ENCODE measurements at regions not wholly inside any gene's neighbourhood (a gene's known extent, or its start where the extent isn't known, plus 50 kb on each side); places are given as distances from the start of the nearest gene placed in this dataset.

- Histone ChIP-seq H3F3A (ENCODE audit: insufficient read depth, low read length) (no peaks in the 10 kb centered on the region), H3K27me3 (ENCODE audit: insufficient read depth, low read length) (no peaks in the 10 kb centered on the region), H4K20me1 (ENCODE audit: insufficient read depth, low read length) (no peaks in the 10 kb centered on the region), H3K9me3 (ENCODE audit: low read length) (no peaks in the 10 kb centered on the region), H3K79me2 (ENCODE audit: insufficient read depth, low read length) (no peaks in the 10 kb centered on the region), H3K4me3 (ENCODE audit: low read depth, low read length, poor library complexity, severe bottlenecking) (no peak overlapping the region), H3K4me2 (ENCODE audit: low read length) (no peak overlapping the region), H3K9me2 (ENCODE audit: low read depth, low read length) (no peaks in the 10 kb centered on the region), H3K27ac (ENCODE audit: low read depth, low read length, poor library complexity, severe bottlenecking) (no peak overlapping the region), H2AFZ (ENCODE audit: low read length) (no peak overlapping the region), H3K36me3 (ENCODE audit: insufficient read depth, low read length) (no peaks in the 10 kb centered on the region), H3K9ac (ENCODE audit: low read length) (no peak overlapping the region), H3K4me1 (ENCODE audit: insufficient read depth, low read length, severe bottlenecking) (no peaks in the 10 kb centered on the region)
- TF ChIP-seq CTCF (IDR thresholded peaks at IDR 0.05; ENCODE audit: low read length) (no peak), EZH2 (IDR thresholded peaks at IDR 0.05; ENCODE audit: borderline replicate concordance, low read length) (no peak)
These were observed 479.7 kb downstream of the TXNL1 start for GRCh38 chr18:56158676-56159075.

GRCh38 chr18:56157541-56157940 is 480.9 kb downstream of the TXNL1 start:
- Histone ChIP-seq H2AFZ (ENCODE audit: low read length) (no peak overlapping the region), H3K4me3 (ENCODE audit: low read depth, low read length, poor library complexity, severe bottlenecking) (no peak overlapping the region), H3K27ac (ENCODE audit: low read depth, low read length, poor library complexity, severe bottlenecking) (no peak overlapping the region), H3K9me2 (ENCODE audit: low read depth, low read length) (no peaks in the 10 kb centered on the region), H3K27me3 (ENCODE audit: insufficient read depth, low read length) (no peaks in the 10 kb centered on the region), H3F3A (ENCODE audit: insufficient read depth, low read length) (no peaks in the 10 kb centered on the region), H3K4me2 (ENCODE audit: low read length) (no peak overlapping the region), H3K36me3 (ENCODE audit: insufficient read depth, low read length) (no peaks in the 10 kb centered on the region), H3K4me1 (ENCODE audit: insufficient read depth, low read length, severe bottlenecking) (no peaks in the 10 kb centered on the region), H3K79me2 (ENCODE audit: insufficient read depth, low read length) (no peaks in the 10 kb centered on the region), H3K9me3 (ENCODE audit: low read length) (no peaks in the 10 kb centered on the region), H3K9ac (ENCODE audit: low read length) (no peak overlapping the region), H4K20me1 (ENCODE audit: insufficient read depth, low read length) (no peaks in the 10 kb centered on the region)
- TF ChIP-seq EZH2 (IDR thresholded peaks at IDR 0.05; ENCODE audit: borderline replicate concordance, low read length), result no peak

GRCh38 chr18:56152551-56153310 is 485.7 kb downstream of the TXNL1 start:
- no peak overlapping the region for H2AFZ ChIP-seq (ENCODE audit: low read length)
- no peak overlapping the region for H3K4me3 ChIP-seq (ENCODE audit: low read depth, low read length, poor library complexity, severe bottlenecking)
- H4K20me1 ChIP-seq (ENCODE audit: insufficient read depth, low read length), result no peaks in the 10 kb centered on the region
- no peak overlapping the region for H3K4me2 ChIP-seq (ENCODE audit: low read length)
- no peaks in the 10 kb centered on the region for H3K36me3 ChIP-seq (ENCODE audit: insufficient read depth, low read length)
- no peaks in the 10 kb centered on the region for H3F3A ChIP-seq (ENCODE audit: insufficient read depth, low read length)
- H3K4me1 ChIP-seq (ENCODE audit: insufficient read depth, low read length, severe bottlenecking), result no peaks in the 10 kb centered on the region
- no peaks in the 10 kb centered on the region for H3K9me3 ChIP-seq (ENCODE audit: low read length)
- H3K27me3 ChIP-seq (ENCODE audit: insufficient read depth, low read length), result no peaks in the 10 kb centered on the region
- no peak overlapping the region for H3K9ac ChIP-seq (ENCODE audit: low read length)
- no peak overlapping the region for H3K27ac ChIP-seq (ENCODE audit: low read depth, low read length, poor library complexity, severe bottlenecking)
- no peaks in the 10 kb centered on the region for H3K79me2 ChIP-seq (ENCODE audit: insufficient read depth, low read length)
- TF ChIP-seq CTCF (IDR thresholded peaks at IDR 0.05; ENCODE audit: low read length) (no peak), EZH2 (IDR thresholded peaks at IDR 0.05; ENCODE audit: borderline replicate concordance, low read length) (no peak)
- H3K9me2 ChIP-seq (ENCODE audit: low read depth, low read length), result no peaks in the 10 kb centered on the region

- Histone ChIP-seq H3K4me3 (ENCODE audit: low read depth, low read length, poor library complexity, severe bottlenecking) (no peak overlapping the region), H3K4me2 (ENCODE audit: low read length) (no peak overlapping the region), H3K36me3 (ENCODE audit: insufficient read depth, low read length) (no peaks in the 10 kb centered on the region), H2AFZ (ENCODE audit: low read length) (no peak overlapping the region), H3K27ac (ENCODE audit: low read depth, low read length, poor library complexity, severe bottlenecking) (no peak overlapping the region), H3K9ac (ENCODE audit: low read length) (no peak overlapping the region), H4K20me1 (ENCODE audit: insufficient read depth, low read length) (no peaks in the 10 kb centered on the region), H3K4me1 (ENCODE audit: insufficient read depth, low read length, severe bottlenecking) (no peaks in the 10 kb centered on the region), H3K9me2 (ENCODE audit: low read depth, low read length) (no peaks in the 10 kb centered on the region), H3K27me3 (ENCODE audit: insufficient read depth, low read length) (no peaks in the 10 kb centered on the region), H3F3A (ENCODE audit: insufficient read depth, low read length) (no peaks in the 10 kb centered on the region), H3K79me2 (ENCODE audit: insufficient read depth, low read length) (no peaks in the 10 kb centered on the region), H3K9me3 (ENCODE audit: low read length) (no peaks in the 10 kb centered on the region)
- TF ChIP-seq EZH2 (IDR thresholded peaks at IDR 0.05; ENCODE audit: borderline replicate concordance, low read length) (no peak), CTCF (IDR thresholded peaks at IDR 0.05; ENCODE audit: low read length) (no peak)
These were observed 490.0 kb downstream of the TXNL1 start for GRCh38 chr18:56148373-56148772.

All from OCI-LY1 (cell line).